ENCODE measurements at regions not wholly inside any gene's neighbourhood (a gene's known extent, or its start where the extent isn't known, plus 50 kb on each side); places are given as distances from the start of the nearest gene placed in this dataset.
A peak's percentile ranks its signal among the peaks of the same experiment; 100 is the strongest.

DNA sequence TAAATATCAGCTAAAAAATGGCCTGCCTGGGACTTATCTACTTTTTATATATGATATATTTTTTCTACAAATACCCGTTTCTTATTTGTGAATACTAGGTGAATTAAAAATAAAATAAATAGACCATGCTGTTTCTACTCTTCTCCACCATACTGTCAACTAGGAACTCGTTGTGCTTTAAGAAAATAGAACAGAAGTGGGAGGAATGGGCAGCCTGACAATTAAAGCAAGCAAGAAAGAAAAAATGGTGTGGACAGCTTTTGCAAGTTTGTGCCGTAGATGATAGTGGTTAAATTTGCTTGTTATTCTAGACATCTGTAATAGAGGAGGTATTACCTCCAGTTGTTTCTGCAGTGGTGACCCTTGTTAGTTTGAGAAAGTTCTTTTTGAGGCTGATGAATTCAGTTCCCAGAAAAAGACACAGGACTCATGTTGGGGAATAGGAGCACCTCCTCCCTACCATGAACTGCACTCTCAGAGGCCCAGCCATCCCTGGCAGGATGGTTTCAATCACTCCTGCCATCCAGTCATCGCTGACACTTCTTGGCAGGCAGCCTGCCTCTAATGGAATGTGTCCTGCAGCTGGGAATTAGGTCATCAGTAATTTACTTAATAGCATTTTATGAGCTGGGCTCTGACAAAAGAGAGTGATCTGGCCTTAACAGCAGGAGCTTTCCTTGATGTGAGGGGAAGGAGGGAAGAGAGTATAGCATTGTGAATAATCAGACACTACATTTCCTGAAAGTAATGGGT lies 105.0 kb upstream of the GAP43 start:
- H3K27ac ChIP-seq (ENCODE audit: insufficient read depth, low read length), result no peak overlapping the region
- no peak overlapping the region for H3K4me2 ChIP-seq (ENCODE audit: extremely low read depth, insufficient read depth, low read length)
- no peak overlapping the region for H3K9ac ChIP-seq (ENCODE audit: insufficient read depth, low read length)
- no peaks in the 10 kb centered on the region for H3K27me3 ChIP-seq (ENCODE audit: control insufficient read depth, insufficient read depth, low read length)
- no peaks in the 10 kb centered on the region for H3K36me3 ChIP-seq (ENCODE audit: control insufficient read depth, insufficient read depth, low read length)
- H3K79me2 ChIP-seq (ENCODE audit: control insufficient read depth, insufficient read depth, low read length), result no peaks in the 10 kb centered on the region
- no peak for TF ChIP-seq EZH2 (IDR thresholded peaks at IDR 0.05; ENCODE audit: low read length, missing control alignments)
- TF ChIP-seq, protein P1, sequence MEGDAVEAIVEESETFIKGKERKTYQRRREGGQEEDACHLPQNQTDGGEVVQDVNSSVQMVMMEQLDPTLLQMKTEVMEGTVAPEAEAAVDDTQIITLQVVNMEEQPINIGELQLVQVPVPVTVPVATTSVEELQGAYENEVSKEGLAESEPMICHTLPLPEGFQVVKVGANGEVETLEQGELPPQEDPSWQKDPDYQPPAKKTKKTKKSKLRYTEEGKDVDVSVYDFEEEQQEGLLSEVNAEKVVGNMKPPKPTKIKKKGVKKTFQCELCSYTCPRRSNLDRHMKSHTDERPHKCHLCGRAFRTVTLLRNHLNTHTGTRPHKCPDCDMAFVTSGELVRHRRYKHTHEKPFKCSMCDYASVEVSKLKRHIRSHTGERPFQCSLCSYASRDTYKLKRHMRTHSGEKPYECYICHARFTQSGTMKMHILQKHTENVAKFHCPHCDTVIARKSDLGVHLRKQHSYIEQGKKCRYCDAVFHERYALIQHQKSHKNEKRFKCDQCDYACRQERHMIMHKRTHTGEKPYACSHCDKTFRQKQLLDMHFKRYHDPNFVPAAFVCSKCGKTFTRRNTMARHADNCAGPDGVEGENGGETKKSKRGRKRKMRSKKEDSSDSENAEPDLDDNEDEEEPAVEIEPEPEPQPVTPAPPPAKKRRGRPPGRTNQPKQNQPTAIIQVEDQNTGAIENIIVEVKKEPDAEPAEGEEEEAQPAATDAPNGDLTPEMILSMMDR (conservative IDR thresholded peaks at IDR 0.05 in 1 of 2, IDR thresholded peaks at IDR 0.05 in 1 of 2; ENCODE audit: low read depth in 1 of 2, low read length in 2 of 2), result no peak
- no peak overlapping the region for H2AFZ ChIP-seq (ENCODE audit: low read length)
- peaks cover 2% of the 10 kb centered on the region for H3K4me1 ChIP-seq (ENCODE audit: control insufficient read depth, extremely low read depth, insufficient read depth, low read length)
- peak; percentile 78 to 90 for DNase-seq (ENCODE audit: low read depth in 2 of 2)
- no peak overlapping the region for H3K4me3 ChIP-seq (replicated peaks in 1 of 4; ENCODE audit: control extremely low read depth in 1 of 4, insufficient read depth in 1 of 4, low read depth in 3 of 4, low read length in 4 of 4)
- no peaks in the 10 kb centered on the region for H4K20me1 ChIP-seq (ENCODE audit: control insufficient read depth, extremely low read depth, insufficient read depth, low read length)
- H3K9me3 ChIP-seq (ENCODE audit: control insufficient read depth, insufficient read depth, low read depth, low read length), result no peaks in the 10 kb centered on the region

DNA sequence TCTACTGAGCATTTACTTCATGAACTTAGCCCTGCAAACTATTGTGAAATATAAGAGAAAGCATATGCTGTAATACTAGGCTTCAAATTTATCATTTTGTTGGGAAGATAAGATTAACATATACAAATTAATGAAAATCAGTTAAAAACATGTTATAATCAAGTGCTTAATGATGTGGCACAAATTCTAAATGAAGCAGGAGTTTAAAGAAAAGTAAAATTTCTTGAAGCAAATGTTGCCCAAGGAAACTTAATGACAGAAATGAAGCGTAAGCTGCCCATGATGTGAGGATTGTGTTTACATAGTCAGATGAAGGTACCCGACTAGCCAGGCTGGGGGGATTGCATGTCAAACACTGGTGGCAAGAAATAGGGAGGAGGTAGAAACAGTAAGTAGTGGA lies 103.1 kb upstream of the GAP43 start:
- Histone ChIP-seq H4K20me1 (ENCODE audit: control insufficient read depth, extremely low read depth, insufficient read depth, low read length) (no peaks in the 10 kb centered on the region), H3K9ac (ENCODE audit: insufficient read depth, low read length) (no peak overlapping the region), H3K4me1 (ENCODE audit: control insufficient read depth, extremely low read depth, insufficient read depth, low read length) (peaks cover 2% of the 10 kb centered on the region), H3K4me2 (ENCODE audit: extremely low read depth, insufficient read depth, low read length) (no peak overlapping the region), H3K27ac (ENCODE audit: insufficient read depth, low read length) (no peak overlapping the region), H3K36me3 (ENCODE audit: control insufficient read depth, insufficient read depth, low read length) (no peaks in the 10 kb centered on the region), H3K79me2 (ENCODE audit: control insufficient read depth, insufficient read depth, low read length) (no peaks in the 10 kb centered on the region), H3K4me3 (replicated peaks in 1 of 4; ENCODE audit: control extremely low read depth in 1 of 4, insufficient read depth in 1 of 4, low read depth in 3 of 4, low read length in 4 of 4) (no peak overlapping the region), H2AFZ (ENCODE audit: low read length) (no peak overlapping the region), H3K27me3 (ENCODE audit: control insufficient read depth, insufficient read depth, low read length) (no peaks in the 10 kb centered on the region), H3K9me3 (ENCODE audit: control insufficient read depth, insufficient read depth, low read depth, low read length) (no peaks in the 10 kb centered on the region)
- TF ChIP-seq, protein P1 (conservative IDR thresholded peaks at IDR 0.05 in 1 of 2, IDR thresholded peaks at IDR 0.05 in 1 of 2; ENCODE audit: low read depth in 1 of 2, low read length in 2 of 2), result no peak
- TF ChIP-seq EZH2 (IDR thresholded peaks at IDR 0.05; ENCODE audit: low read length, missing control alignments), result no peak
- DNase-seq (ENCODE audit: low read depth in 2 of 2), result peak in 1 of 2 donors; percentile 44

DNA sequence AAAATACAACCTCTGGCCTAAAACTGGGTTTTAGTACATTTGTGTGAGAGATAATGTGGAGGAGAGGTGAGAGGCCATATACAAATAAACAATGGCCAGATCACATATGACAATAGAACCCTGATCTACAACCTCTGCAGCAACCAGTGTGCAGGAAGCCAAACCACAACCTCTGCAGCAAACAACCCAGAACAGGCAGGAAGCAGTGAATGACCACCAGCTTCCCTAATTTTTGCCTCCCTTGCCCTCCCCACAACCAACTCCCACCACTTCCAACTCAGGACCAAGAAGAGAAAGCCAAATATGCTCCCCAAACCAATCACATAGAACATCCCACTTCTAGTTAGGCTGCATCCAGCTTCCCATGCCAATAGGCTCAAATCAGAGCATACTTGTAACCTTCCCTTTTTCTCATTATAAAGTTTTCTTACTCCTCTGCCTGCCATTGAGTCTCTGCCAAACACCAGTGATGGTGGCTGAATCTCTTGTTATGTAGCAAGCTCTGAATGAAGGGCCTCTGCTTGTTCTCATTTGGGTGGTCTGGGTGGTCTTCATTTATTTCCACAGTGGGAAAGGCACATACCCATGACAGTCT lies 102.6 kb upstream of the GAP43 start:
- H3K4me2 ChIP-seq (ENCODE audit: extremely low read depth, insufficient read depth, low read length), result no peak overlapping the region
- peaks cover 2% of the 10 kb centered on the region for H3K4me1 ChIP-seq (ENCODE audit: control insufficient read depth, extremely low read depth, insufficient read depth, low read length)
- peak overlapping the region; percentile 9 for H2AFZ ChIP-seq (ENCODE audit: low read length)
- H3K4me3 ChIP-seq (replicated peaks in 1 of 4; ENCODE audit: control extremely low read depth in 1 of 4, insufficient read depth in 1 of 4, low read depth in 3 of 4, low read length in 4 of 4), result no peak overlapping the region
- H3K79me2 ChIP-seq (ENCODE audit: control insufficient read depth, insufficient read depth, low read length), result no peaks in the 10 kb centered on the region
- no peaks in the 10 kb centered on the region for H4K20me1 ChIP-seq (ENCODE audit: control insufficient read depth, extremely low read depth, insufficient read depth, low read length)
- no peak for TF ChIP-seq EZH2 (IDR thresholded peaks at IDR 0.05; ENCODE audit: low read length, missing control alignments)
- TF ChIP-seq, protein P1 (conservative IDR thresholded peaks at IDR 0.05 in 1 of 2, IDR thresholded peaks at IDR 0.05 in 1 of 2; ENCODE audit: low read depth in 1 of 2, low read length in 2 of 2), result no peak
- H3K9me3 ChIP-seq (ENCODE audit: control insufficient read depth, insufficient read depth, low read depth, low read length), result no peaks in the 10 kb centered on the region
- no peak overlapping the region for H3K9ac ChIP-seq (ENCODE audit: insufficient read depth, low read length)
- H3K36me3 ChIP-seq (ENCODE audit: control insufficient read depth, insufficient read depth, low read length), result no peaks in the 10 kb centered on the region
- peak in 1 of 2 donors; percentile 29 for DNase-seq (ENCODE audit: low read depth in 2 of 2)
- H3K27me3 ChIP-seq (ENCODE audit: control insufficient read depth, insufficient read depth, low read length), result no peaks in the 10 kb centered on the region
- H3K27ac ChIP-seq (ENCODE audit: insufficient read depth, low read length), result no peak overlapping the region
